ENCODE measurements at regions not wholly inside any gene's neighbourhood (a gene's known extent, or its start where the extent isn't known, plus 50 kb on each side); places are given as distances from the start of the nearest gene placed in this dataset.

GRCh38 chr14:41055589-41055988, 551.1 kb upstream of the LRFN5 start:
- no peak for DNase-seq (ENCODE audit: low read depth)
- no peak for TF ChIP-seq CTCF (IDR thresholded peaks at IDR 0.05; ENCODE audit: control insufficient read depth, insufficient read depth, low read depth, low read length, missing control alignments)
- no peak overlapping the region for H3K4me3 ChIP-seq (ENCODE audit: control insufficient read depth, low read depth, low read length)

- TF ChIP-seq CTCF (IDR thresholded peaks at IDR 0.05; ENCODE audit: control insufficient read depth, insufficient read depth, low read depth, low read length, missing control alignments) = no peak
- no peak for DNase-seq (ENCODE audit: low read depth)
- no peak overlapping the region for H3K4me3 ChIP-seq (ENCODE audit: control insufficient read depth, low read depth, low read length)
These were observed 554.9 kb upstream of the LRFN5 start for GRCh38 chr14:41051801-41052200.

GRCh38 chr14:41047763-41048162, 558.9 kb upstream of the LRFN5 start:
- no peak for DNase-seq (ENCODE audit: low read depth)
- H3K4me3 ChIP-seq (ENCODE audit: control insufficient read depth, low read depth, low read length) = no peak overlapping the region
- no peak for TF ChIP-seq CTCF (IDR thresholded peaks at IDR 0.05; ENCODE audit: control insufficient read depth, insufficient read depth, low read depth, low read length, missing control alignments)

GRCh38 chr14:41037388-41037787, 569.3 kb upstream of the LRFN5 start:
- no peak overlapping the region for H3K4me3 ChIP-seq (ENCODE audit: control insufficient read depth, low read depth, low read length)
- DNase-seq (ENCODE audit: low read depth) = no peak
- no peak for TF ChIP-seq CTCF (IDR thresholded peaks at IDR 0.05; ENCODE audit: control insufficient read depth, insufficient read depth, low read depth, low read length, missing control alignments)

- no peak overlapping the region for H3K4me3 ChIP-seq (ENCODE audit: control insufficient read depth, low read depth, low read length)
- DNase-seq (ENCODE audit: low read depth) = no peak
- no peak for TF ChIP-seq CTCF (IDR thresholded peaks at IDR 0.05; ENCODE audit: control insufficient read depth, insufficient read depth, low read depth, low read length, missing control alignments)
These were observed 571.7 kb upstream of the LRFN5 start for GRCh38 chr14:41034969-41035368.

GRCh38 chr14:41022932-41023331, 583.7 kb upstream of the LRFN5 start:
- H3K4me3 ChIP-seq (ENCODE audit: control insufficient read depth, low read depth, low read length) = no peak overlapping the region
- TF ChIP-seq CTCF (IDR thresholded peaks at IDR 0.05; ENCODE audit: control insufficient read depth, insufficient read depth, low read depth, low read length, missing control alignments) = no peak
- no peak for DNase-seq (ENCODE audit: low read depth)

GRCh38 chr14:41016213-41016612, 590.5 kb upstream of the LRFN5 start:
- no peak for TF ChIP-seq CTCF (IDR thresholded peaks at IDR 0.05; ENCODE audit: control insufficient read depth, insufficient read depth, low read depth, low read length, missing control alignments)
- no peak for DNase-seq (ENCODE audit: low read depth)
- no peak overlapping the region for H3K4me3 ChIP-seq (ENCODE audit: control insufficient read depth, low read depth, low read length)

All from AG09309 (cell line).